ENCODE measurements at regions not wholly inside any gene's neighbourhood (a gene's known extent, or its start where the extent isn't known, plus 50 kb on each side); places are given as distances from the start of the nearest gene placed in this dataset.
"Not testable (repeated sequence)": the region's sequence is repeated elsewhere in the genome, so short reads cannot be mapped to it uniquely, and the experiment has no call there.

DNA sequence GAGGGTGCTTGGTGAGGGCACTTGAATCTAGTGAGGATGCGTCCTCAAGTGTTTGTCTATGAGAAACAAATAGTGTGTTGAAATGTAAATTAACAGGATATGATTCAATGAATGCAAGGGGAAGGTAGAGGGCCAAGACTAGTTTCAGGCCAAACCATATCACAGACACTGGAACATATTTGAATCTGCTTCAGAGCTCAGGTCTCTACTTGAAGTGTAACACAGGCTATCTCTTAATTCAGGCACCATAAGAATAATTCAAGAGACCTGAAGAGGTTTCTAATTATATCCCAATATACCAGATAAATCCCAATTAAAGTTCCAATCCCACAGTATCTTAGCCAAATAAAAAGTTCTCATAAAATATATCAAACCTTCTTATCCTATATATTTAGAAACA, 146.5 kb upstream of the INTU start:
- Histone ChIP-seq H3K27ac (no peak overlapping the region), H3K36me3 (no peaks in the 10 kb centered on the region), H3K4me3 (no peak overlapping the region), H3K27me3 (no peaks in the 10 kb centered on the region), H3K4me1 (no peaks in the 10 kb centered on the region), H3K9me3 (no peaks in the 10 kb centered on the region)
- TF ChIP-seq POLR2AphosphoS5 (IDR thresholded peaks at IDR 0.05) = no peak
- 85% methylated on average over 1 of the region's 1 CpG for WGBS
- no peak for DNase-seq (ENCODE audit: low spot score in 2 of 2)

DNA sequence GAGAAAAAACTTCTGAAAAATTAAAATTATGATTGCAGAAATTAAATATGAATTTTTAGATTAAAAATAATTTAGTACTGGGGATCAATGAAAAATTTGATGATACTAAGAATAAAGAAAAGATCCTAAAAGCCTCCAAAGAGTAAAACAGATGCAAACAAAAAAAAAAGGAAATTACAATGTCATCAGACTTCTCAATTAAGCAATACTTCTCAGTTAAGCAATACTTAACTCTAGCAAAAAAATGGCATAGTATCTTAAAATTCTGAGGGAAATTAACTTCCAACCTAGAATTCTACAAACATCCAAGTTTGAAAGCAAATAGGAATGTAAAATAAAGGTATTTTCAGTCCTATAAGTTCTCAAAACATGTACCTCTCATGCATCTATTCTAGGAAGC, 141.2 kb upstream of the INTU start:
- TF ChIP-seq POLR2A (IDR thresholded peaks at IDR 0.05) (no peak), EP300 (IDR thresholded peaks at IDR 0.05) (no peak), POLR2AphosphoS5 (IDR thresholded peaks at IDR 0.05) (no peak)
- TF ChIP-seq, protein P1, sequence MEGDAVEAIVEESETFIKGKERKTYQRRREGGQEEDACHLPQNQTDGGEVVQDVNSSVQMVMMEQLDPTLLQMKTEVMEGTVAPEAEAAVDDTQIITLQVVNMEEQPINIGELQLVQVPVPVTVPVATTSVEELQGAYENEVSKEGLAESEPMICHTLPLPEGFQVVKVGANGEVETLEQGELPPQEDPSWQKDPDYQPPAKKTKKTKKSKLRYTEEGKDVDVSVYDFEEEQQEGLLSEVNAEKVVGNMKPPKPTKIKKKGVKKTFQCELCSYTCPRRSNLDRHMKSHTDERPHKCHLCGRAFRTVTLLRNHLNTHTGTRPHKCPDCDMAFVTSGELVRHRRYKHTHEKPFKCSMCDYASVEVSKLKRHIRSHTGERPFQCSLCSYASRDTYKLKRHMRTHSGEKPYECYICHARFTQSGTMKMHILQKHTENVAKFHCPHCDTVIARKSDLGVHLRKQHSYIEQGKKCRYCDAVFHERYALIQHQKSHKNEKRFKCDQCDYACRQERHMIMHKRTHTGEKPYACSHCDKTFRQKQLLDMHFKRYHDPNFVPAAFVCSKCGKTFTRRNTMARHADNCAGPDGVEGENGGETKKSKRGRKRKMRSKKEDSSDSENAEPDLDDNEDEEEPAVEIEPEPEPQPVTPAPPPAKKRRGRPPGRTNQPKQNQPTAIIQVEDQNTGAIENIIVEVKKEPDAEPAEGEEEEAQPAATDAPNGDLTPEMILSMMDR (IDR thresholded peaks at IDR 0.05) = no peak
- no peaks in the 10 kb centered on the region for H3K36me3 ChIP-seq
- DNase-seq (ENCODE audit: low spot score in 2 of 2) = no peak
- H3K4me1 ChIP-seq = no peaks in the 10 kb centered on the region
- H3K27ac ChIP-seq = no peak overlapping the region
- no peaks in the 10 kb centered on the region for H3K27me3 ChIP-seq
- no peaks in the 10 kb centered on the region for H3K9me3 ChIP-seq
- H3K4me3 ChIP-seq = no peak overlapping the region

DNA sequence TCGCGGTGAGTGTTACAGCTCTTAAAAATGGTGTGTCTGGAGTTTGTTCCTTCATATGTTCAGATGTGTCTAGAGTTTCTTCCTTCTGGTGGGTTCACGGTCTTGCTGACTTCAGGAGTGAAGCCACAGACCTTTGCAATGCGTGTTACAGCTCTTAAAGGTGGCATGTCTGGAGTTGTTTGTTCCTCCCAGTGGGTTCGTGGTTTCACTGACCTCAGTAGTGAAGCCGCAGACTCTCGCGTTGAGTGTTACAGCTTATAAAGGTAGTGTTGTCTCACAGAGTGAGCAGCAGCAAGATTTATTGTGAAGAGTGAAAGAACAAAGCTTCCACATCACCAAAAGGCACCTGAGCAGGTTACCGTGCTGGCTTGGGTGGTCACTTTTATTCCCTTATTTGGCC, 135.9 kb upstream of the INTU start:
- not testable (repeated sequence) for H3K4me1 ChIP-seq; H3K27ac ChIP-seq; DNase-seq (ENCODE audit: low spot score in 2 of 2); H3K4me3 ChIP-seq; H3K36me3 ChIP-seq; H3K27me3 ChIP-seq; H3K9me3 ChIP-seq
- WGBS = 84% methylated on average over 9 of the region's 9 CpGs

DNA sequence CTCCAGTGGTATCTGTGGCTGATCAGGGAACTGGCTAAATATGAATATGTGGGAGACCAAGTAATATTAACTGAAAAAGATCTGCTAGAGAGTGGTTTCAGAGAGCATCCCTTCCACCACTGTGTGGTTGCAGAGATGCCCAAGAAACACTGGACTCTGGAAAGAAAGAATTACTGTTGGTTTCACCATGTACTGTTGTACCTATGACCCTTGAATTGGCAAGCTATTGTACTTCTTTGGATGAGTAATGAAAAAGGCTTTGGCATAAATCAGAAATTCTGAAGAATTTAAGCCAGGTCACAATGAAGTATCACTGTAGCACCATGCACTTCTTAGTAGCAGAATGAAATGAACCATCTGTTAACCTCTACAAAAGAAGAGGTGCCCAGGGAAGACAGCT, 134.4 kb upstream of the INTU start:
- DNase-seq (ENCODE audit: low spot score in 2 of 2) = no peak
- Histone ChIP-seq H3K36me3 (no peaks in the 10 kb centered on the region), H3K4me3 (no peak overlapping the region), H3K27ac (no peak overlapping the region), H3K4me1 (no peaks in the 10 kb centered on the region), H3K27me3 (no peaks in the 10 kb centered on the region), H3K9me3 (no peaks in the 10 kb centered on the region)
- TF ChIP-seq EP300 (IDR thresholded peaks at IDR 0.05) (no peak), POLR2AphosphoS5 (IDR thresholded peaks at IDR 0.05) (no peak), POLR2A (IDR thresholded peaks at IDR 0.05) (no peak)
- TF ChIP-seq, protein P1 (IDR thresholded peaks at IDR 0.05) = no peak

DNA sequence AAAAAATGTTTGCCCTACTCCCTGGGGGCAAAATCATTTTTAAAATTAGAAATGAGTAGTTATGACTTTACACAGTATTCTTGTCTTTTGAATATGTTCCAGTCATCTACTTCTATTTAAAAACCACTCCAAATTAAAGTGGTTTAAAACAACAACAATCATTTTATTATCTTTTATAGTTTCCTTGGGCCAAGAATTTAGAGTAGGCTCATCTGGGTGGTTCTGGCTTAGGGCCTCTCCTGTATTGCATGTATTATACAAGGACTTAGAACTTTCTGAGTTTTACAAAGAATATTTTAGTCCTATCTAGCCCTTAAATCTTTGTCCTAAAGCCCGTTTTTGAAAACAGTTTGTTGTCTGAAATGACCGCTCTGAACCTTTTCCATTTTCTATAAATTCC, 132.5 kb upstream of the INTU start:
- H3K9me3 ChIP-seq = no peaks in the 10 kb centered on the region
- H3K36me3 ChIP-seq = no peaks in the 10 kb centered on the region
- H3K27me3 ChIP-seq = no peaks in the 10 kb centered on the region
- no peak for TF ChIP-seq POLR2A (IDR thresholded peaks at IDR 0.05)
- TF ChIP-seq, protein P1 (IDR thresholded peaks at IDR 0.05) = no peak
- DNase-seq (ENCODE audit: low spot score in 2 of 2) = no peak
- no peak overlapping the region for H3K27ac ChIP-seq
- no peaks in the 10 kb centered on the region for H3K4me1 ChIP-seq
- H3K4me3 ChIP-seq = no peak overlapping the region
- 76% methylated on average over 2 of the region's 2 CpGs for WGBS

DNA sequence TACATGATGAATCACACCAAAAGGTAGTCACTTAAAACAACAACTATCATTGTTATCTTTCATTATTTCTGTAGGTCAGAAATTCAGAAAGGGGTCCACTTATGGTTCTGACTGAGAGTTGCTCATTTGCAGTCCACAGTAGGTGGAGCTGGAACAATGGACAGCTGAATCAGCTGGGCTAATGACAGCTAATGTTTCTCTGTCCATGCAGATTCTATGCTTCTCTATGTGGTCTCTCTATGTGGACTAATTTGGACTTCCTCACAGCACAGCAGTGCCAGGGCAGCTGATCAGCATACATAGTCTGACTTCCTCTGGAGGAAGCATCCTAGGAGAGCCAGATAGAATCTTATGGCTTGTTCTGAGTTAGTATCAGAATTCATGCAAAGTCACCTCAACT, 131.7 kb upstream of the INTU start:
- no peaks in the 10 kb centered on the region for H3K9me3 ChIP-seq
- DNase-seq (ENCODE audit: low spot score in 2 of 2) = no peak
- no peak overlapping the region for H3K27ac ChIP-seq
- no peaks in the 10 kb centered on the region for H3K27me3 ChIP-seq
- TF ChIP-seq, protein P1 (IDR thresholded peaks at IDR 0.05) = no peak
- TF ChIP-seq POLR2AphosphoS5 (IDR thresholded peaks at IDR 0.05) = no peak
- no peak for TF ChIP-seq POLR2A (IDR thresholded peaks at IDR 0.05)
- TF ChIP-seq EP300 (IDR thresholded peaks at IDR 0.05) = no peak
- no peak overlapping the region for H3K4me3 ChIP-seq
- H3K4me1 ChIP-seq = no peaks in the 10 kb centered on the region
- no peaks in the 10 kb centered on the region for H3K36me3 ChIP-seq

All from suprapubic skin (tissue), 4 donors.